Fibroblast of the aortic adventitia (primary cell): ENCODE measurements at regions not wholly inside any gene's neighbourhood (a gene's known extent, or its start where the extent isn't known, plus 50 kb on each side); places are given as distances from the start of the nearest gene placed in this dataset.
"Not testable (repeated sequence)": the region's sequence is repeated elsewhere in the genome, so short reads cannot be mapped to it uniquely, and the experiment has no call there.

Source experiments
- DNase-seq: peaks from one replicate; pipeline ENCODE4 v3.0.0-alpha.2; 2010; ENCODE audit warnings: low read depth
- H3K4me3 ChIP-seq: 2 replicates; pipeline ENCODE4 v1.5.1; 2011; ENCODE audit warnings: low read depth, mild to moderate bottlenecking, control low read depth, low read length, moderate library complexity
- CTCF ChIP-seq: IDR thresholded peaks from 2 replicates; pipeline ENCODE4 v1.5.1; 2011; ENCODE audit warnings: mild to moderate bottlenecking, low read length, control low read depth, inconsistent platforms; ENCODE audit not compliant: insufficient read depth

DNA sequence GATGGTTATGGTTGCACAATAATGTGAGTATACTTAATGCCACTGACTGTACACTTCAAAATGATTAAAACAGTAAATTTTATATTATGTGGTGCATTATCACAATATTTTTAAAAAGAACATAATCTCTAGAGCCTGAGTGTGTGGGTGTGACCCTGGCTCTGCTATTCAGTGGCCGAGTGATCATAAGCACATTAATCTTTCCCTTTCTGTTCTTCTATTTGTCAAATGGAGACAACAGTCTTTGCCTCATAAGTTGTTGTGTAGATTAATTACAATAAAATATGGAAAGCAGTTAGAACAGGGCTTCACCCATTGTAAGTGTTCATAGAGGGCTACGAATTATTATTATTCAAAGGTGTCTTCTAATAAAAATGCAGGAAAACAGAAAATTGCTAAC lies 548.6 kb downstream of the HTR1B start:
- TF ChIP-seq CTCF = no peak
- no peak for DNase-seq
- no peak overlapping the region for H3K4me3 ChIP-seq

DNA sequence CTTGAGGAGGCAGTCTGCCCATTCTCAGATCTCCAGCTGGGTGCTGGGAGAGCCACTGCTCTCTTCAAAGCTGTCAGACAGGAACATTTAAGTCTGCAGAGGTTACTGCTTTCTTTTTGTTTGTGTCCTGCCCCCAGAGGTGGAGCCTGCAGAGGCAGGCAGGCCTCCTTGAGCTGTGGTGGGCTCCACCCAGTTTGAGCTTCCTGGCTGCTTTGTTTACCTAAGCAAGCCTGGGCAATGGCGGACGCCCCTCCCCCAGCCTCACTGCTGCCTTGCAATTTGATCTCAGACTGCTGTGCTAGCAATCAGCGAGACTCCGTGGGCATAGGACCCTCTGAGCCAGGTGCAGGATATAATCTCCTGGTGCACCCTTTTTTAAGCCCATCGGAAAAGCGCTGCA lies 557.8 kb downstream of the HTR1B start:
- not testable (repeated sequence) for H3K4me3 ChIP-seq, DNase-seq

- DNase-seq = no peak
- H3K4me3 ChIP-seq = no peak overlapping the region
- TF ChIP-seq CTCF = no peak
Measured at GRCh38 chr6:76892542-76892941, 570.7 kb downstream of the HTR1B start.

- no peak overlapping the region for H3K4me3 ChIP-seq
- no peak for TF ChIP-seq CTCF
- no peak for DNase-seq
Measured at GRCh38 chr6:76888351-76888750, 574.9 kb downstream of the HTR1B start.

- H3K4me3 ChIP-seq = no peak overlapping the region
- DNase-seq = no peak
- TF ChIP-seq CTCF = no peak
Measured at GRCh38 chr6:76886900-76887299, 576.4 kb downstream of the HTR1B start.

DNA sequence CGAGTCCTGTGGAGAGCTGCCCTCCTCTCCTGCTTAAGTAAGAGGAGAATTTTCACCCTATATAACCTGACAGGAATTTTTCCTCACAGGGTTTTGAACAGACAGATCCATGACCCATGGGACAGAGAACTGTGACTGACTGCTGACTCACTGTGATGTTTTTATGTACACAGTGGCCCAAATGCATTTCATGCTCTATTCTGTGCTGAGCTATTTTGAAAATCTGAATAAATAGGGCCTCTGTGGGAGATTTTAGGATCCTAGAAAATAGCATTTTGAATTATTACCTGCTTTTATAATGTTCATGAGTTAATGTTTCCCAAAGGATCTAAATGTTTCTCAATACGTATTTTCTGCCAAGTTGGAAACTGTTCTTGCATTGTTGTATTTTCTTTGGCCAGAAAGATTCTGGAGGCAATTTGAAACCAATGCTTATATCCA lies 577.4 kb downstream of the HTR1B start:
- H3K4me3 ChIP-seq = no peak overlapping the region
- peak; percentile 45 for DNase-seq
- TF ChIP-seq CTCF = no peak

- no peak for DNase-seq
- no peak overlapping the region for H3K4me3 ChIP-seq
- no peak for TF ChIP-seq CTCF
Measured at GRCh38 chr6:76881414-76881813, 581.9 kb downstream of the HTR1B start.
